WTC11 (cell line): ENCODE measurements at regions not wholly inside any gene's neighbourhood (a gene's known extent, or its start where the extent isn't known, plus 50 kb on each side); places are given as distances from the start of the nearest gene placed in this dataset.
A peak's percentile ranks its signal among the peaks of the same experiment; 100 is the strongest.

Source experiments
- ATAC-seq: fragments of 200-7000 bp; cut with Tn5 transposase; 2 replicates; pipeline ENCODE4 v1.10.0; 2021; ENCODE audit warnings: mild to moderate bottlenecking, moderate library complexity
- CTCF ChIA-PET: fragments of 300-600 bp; sonication (Branson Sonifier 250); formaldehyde crosslinking; loops from one replicate; lab custom pipeline; 2021; ENCODE audit warnings: antibody characterized with exemption; lab: Charles Lee
- POLR2A ChIA-PET: fragments of 350-600 bp; sonication (Branson Sonifier 250); formaldehyde crosslinking; loops from one replicate; lab custom pipeline; 2021; ENCODE audit warnings: antibody characterized with exemption; lab: Charles Lee
- DNase-seq: peaks from one replicate; pipeline ENCODE4 v3.0.0; 2021; ENCODE audit warnings: low spot score
- H3K27ac Mint-ChIP-seq: 2 replicates; pipeline ENCODE4 v1.8.0; 2021; ENCODE audit warnings: mixed read lengths
- H3K27me3 Mint-ChIP-seq: 2 replicates; pipeline ENCODE4 v1.8.0; 2021; ENCODE audit warnings: low read depth, mild to moderate bottlenecking, moderate library complexity, mixed read lengths
- H3K36me3 Mint-ChIP-seq: 2 replicates; pipeline ENCODE4 v1.8.0; 2021; ENCODE audit warnings: mixed read lengths
- H3K4me1 Mint-ChIP-seq: 2 replicates; pipeline ENCODE4 v1.8.0; 2022; ENCODE audit warnings: mixed read lengths
- H3K4me3 Mint-ChIP-seq: 2 replicates; pipeline ENCODE4 v1.8.0; 2021; ENCODE audit warnings: mild to moderate bottlenecking, moderate library complexity, mixed read lengths
- H3K9me3 Mint-ChIP-seq: 2 replicates; pipeline ENCODE4 v1.8.0; 2021; ENCODE audit warnings: mixed read lengths
- AR ChIP-seq: fragments of 250-450 bp; sonication (Bioruptor Pico); IDR thresholded peaks from 2 replicates; pipeline ENCODE4 v1.9.0; 2021; ENCODE audit warnings: mild to moderate bottlenecking
- EMX1 ChIP-seq: fragments of 250-450 bp; sonication (Bioruptor Pico); IDR thresholded peaks from 2 replicates; pipeline ENCODE4 v1.8.0; 2021; ENCODE audit warnings: mild to moderate bottlenecking
- FOXJ3 ChIP-seq: sonication (generic); formaldehyde crosslinking; IDR thresholded peaks from 2 replicates; pipeline ENCODE4 v1.9.0; 2021; ENCODE audit warnings: missing genetic modification reagents, mild to moderate bottlenecking, borderline replicate concordance
- FOXK1 ChIP-seq: sonication (generic); formaldehyde crosslinking; IDR thresholded peaks from 2 replicates; pipeline ENCODE4 v1.8.0; 2022; ENCODE audit warnings: mild to moderate bottlenecking, moderate library complexity, missing genetic modification reagents
- JUN ChIP-seq: sonication (generic); formaldehyde crosslinking; IDR thresholded peaks from 2 replicates; pipeline ENCODE4 v1.8.0; 2023; ENCODE audit warnings: mild to moderate bottlenecking, missing genetic modification reagents
- MXD4 ChIP-seq: fragments of 250-450 bp; sonication (Bioruptor Pico); IDR thresholded peaks from 2 replicates; pipeline ENCODE4 v1.8.0; 2021; ENCODE audit warnings: mild to moderate bottlenecking, moderate library complexity, borderline replicate concordance
- MYBL2 ChIP-seq: sonication (generic); formaldehyde crosslinking; IDR thresholded peaks from 2 replicates; pipeline ENCODE4 v1.8.1; 2023; ENCODE audit warnings: mild to moderate bottlenecking, moderate library complexity, missing genetic modification reagents
- TEAD4 ChIP-seq: sonication (generic); formaldehyde crosslinking; IDR thresholded peaks from 2 replicates; pipeline ENCODE4 v1.8.0; 2022; ENCODE audit warnings: mild to moderate bottlenecking, missing genetic modification reagents
- ZNF263 ChIP-seq: sonication (generic); formaldehyde crosslinking; IDR thresholded peaks from 2 replicates; pipeline ENCODE4 v1.8.1; 2022; ENCODE audit warnings: low read depth, mild to moderate bottlenecking, moderate library complexity, missing genetic modification reagents
- ZNF425 ChIP-seq: fragments of 250-450 bp; sonication (Bioruptor Pico); conservative IDR thresholded peaks from 2 replicates; pipeline ENCODE4 v1.9.0; 2021; ENCODE audit warnings: mild to moderate bottlenecking
- ZNF671 ChIP-seq: fragments of 250-450 bp; sonication (Bioruptor Pico); IDR thresholded peaks from 2 replicates; pipeline ENCODE4 v1.8.0; 2021; ENCODE audit warnings: mild to moderate bottlenecking
- ZSCAN18 ChIP-seq: fragments of 250-450 bp; sonication (Bioruptor Pico); IDR thresholded peaks from 2 replicates; pipeline ENCODE4 v2.1.2; 2022; ENCODE audit warnings: mild to moderate bottlenecking, moderate library complexity
- TF ChIP-seq, protein P1 (sequence below): sonication (generic); formaldehyde crosslinking; IDR thresholded peaks from 2 replicates; pipeline ENCODE4 v1.8.1; 2023; ENCODE audit warnings: mild to moderate bottlenecking, missing genetic modification reagents
- TF ChIP-seq, protein P2 (sequence below): sonication (generic); formaldehyde crosslinking; IDR thresholded peaks from 2 replicates; pipeline ENCODE4 v1.8.1; 2022; ENCODE audit warnings: low read depth, missing genetic modification reagents, borderline replicate concordance
- TF ChIP-seq, protein P3 (sequence below): fragments of 250-450 bp; sonication (Bioruptor Pico); IDR thresholded peaks from 2 replicates; pipeline ENCODE4 v1.8.0; 2021; ENCODE audit warnings: mild to moderate bottlenecking

GRCh38 chr18:78073275-78073674, 823.6 kb downstream of the GALR1 start:
- no peak overlapping the region for H3K4me3 Mint-ChIP-seq
- ChIA-PET POLR2A (no interaction called here), CTCF (no interaction called here)
- peaks cover 54% of the 10 kb centered on the region for H3K9me3 Mint-ChIP-seq
- H3K27me3 Mint-ChIP-seq, result peaks cover 4% of the 10 kb centered on the region; the same call in 1 of the 2 replicates
- TF ChIP-seq MXD4 (CRISPR knock-in tag), result no peak
- no peak for TF ChIP-seq ZNF263 (CRISPR knock-in tag)
- TF ChIP-seq FOXK1 (CRISPR knock-in tag), result no peak
- TF ChIP-seq ZSCAN18 (CRISPR knock-in tag), result no peak
- TF ChIP-seq, protein P1, sequence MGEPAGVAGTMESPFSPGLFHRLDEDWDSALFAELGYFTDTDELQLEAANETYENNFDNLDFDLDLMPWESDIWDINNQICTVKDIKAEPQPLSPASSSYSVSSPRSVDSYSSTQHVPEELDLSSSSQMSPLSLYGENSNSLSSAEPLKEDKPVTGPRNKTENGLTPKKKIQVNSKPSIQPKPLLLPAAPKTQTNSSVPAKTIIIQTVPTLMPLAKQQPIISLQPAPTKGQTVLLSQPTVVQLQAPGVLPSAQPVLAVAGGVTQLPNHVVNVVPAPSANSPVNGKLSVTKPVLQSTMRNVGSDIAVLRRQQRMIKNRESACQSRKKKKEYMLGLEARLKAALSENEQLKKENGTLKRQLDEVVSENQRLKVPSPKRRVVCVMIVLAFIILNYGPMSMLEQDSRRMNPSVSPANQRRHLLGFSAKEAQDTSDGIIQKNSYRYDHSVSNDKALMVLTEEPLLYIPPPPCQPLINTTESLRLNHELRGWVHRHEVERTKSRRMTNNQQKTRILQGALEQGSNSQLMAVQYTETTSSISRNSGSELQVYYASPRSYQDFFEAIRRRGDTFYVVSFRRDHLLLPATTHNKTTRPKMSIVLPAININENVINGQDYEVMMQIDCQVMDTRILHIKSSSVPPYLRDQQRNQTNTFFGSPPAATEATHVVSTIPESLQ (CRISPR knock-in tag), result no peak
- DNase-seq (no peak), ATAC-seq (no peak)
- H3K4me1 Mint-ChIP-seq, result peaks cover 18% of the 10 kb centered on the region
- H3K36me3 Mint-ChIP-seq, result peaks cover 26% of the 10 kb centered on the region; the same call in 1 of the 2 replicates
- H3K27ac Mint-ChIP-seq, result no peak overlapping the region

- no peak overlapping the region for H3K4me3 Mint-ChIP-seq
- H3K9me3 Mint-ChIP-seq, result peaks cover 47% of the 10 kb centered on the region
- peak; percentile 76 for ATAC-seq
- POLR2A ChIA-PET, result no interaction called here
- TF ChIP-seq ZNF671 (CRISPR knock-in tag) (no peak), ZSCAN18 (CRISPR knock-in tag) (no peak), JUN (CRISPR knock-in tag) (no peak), AR (no peak), ZNF425 (no peak), MYBL2 (no peak), TEAD4 (CRISPR knock-in tag) (no peak), EMX1 (CRISPR knock-in tag) (no peak), FOXJ3 (CRISPR knock-in tag) (no peak)
- TF ChIP-seq, protein P2, sequence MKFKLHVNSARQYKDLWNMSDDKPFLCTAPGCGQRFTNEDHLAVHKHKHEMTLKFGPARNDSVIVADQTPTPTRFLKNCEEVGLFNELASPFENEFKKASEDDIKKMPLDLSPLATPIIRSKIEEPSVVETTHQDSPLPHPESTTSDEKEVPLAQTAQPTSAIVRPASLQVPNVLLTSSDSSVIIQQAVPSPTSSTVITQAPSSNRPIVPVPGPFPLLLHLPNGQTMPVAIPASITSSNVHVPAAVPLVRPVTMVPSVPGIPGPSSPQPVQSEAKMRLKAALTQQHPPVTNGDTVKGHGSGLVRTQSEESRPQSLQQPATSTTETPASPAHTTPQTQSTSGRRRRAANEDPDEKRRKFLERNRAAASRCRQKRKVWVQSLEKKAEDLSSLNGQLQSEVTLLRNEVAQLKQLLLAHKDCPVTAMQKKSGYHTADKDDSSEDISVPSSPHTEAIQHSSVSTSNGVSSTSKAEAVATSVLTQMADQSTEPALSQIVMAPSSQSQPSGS (CRISPR knock-in tag), result no peak
- TF ChIP-seq, protein P3, sequence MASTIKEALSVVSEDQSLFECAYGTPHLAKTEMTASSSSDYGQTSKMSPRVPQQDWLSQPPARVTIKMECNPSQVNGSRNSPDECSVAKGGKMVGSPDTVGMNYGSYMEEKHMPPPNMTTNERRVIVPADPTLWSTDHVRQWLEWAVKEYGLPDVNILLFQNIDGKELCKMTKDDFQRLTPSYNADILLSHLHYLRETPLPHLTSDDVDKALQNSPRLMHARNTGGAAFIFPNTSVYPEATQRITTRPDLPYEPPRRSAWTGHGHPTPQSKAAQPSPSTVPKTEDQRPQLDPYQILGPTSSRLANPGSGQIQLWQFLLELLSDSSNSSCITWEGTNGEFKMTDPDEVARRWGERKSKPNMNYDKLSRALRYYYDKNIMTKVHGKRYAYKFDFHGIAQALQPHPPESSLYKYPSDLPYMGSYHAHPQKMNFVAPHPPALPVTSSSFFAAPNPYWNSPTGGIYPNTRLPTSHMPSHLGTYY (CRISPR knock-in tag), result no peak
- TF ChIP-seq, all 79 proteins: peak for 0
- peaks cover 18% of the 10 kb centered on the region for H3K4me1 Mint-ChIP-seq
- DNase-seq, result no peak
- H3K27me3 Mint-ChIP-seq, result peaks cover 4% of the 10 kb centered on the region; the same call in 1 of the 2 replicates
- peaks cover 18% of the 10 kb centered on the region for H3K36me3 Mint-ChIP-seq
- no peak overlapping the region for H3K27ac Mint-ChIP-seq
- CTCF ChIA-PET, result interaction anchor here (0.8 kb wide), 1 partner anchor 174 kb away, joined by 3 read pairs; no protein-coding TSS in a partner anchor
These were observed 824.9 kb downstream of the GALR1 start for GRCh38 chr18:78074400-78075020.
